ENCODE measurements at regions not wholly inside any gene's neighbourhood (a gene's known extent, or its start where the extent isn't known, plus 50 kb on each side); places are given as distances from the start of the nearest gene placed in this dataset.

DNA sequence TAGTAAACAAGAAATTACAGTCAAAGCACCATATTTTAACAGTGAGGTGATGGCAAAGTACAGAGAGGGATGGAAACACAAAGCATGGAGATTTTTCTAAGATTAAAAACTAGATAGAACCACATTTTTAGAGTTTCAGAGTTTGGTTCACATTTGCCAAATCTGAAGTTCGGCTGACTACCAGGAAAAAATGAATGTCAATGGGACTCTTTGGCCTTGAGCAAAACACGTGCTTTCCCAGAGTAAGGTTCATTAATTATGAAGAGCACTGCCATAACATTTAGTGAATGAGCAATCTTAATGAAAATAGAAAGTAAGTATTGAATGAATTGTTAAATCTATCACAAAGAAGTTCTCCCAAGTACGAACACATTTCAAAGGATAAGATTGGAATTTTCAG is 571.2 kb upstream of the VRK2 start:
- TF ChIP-seq POLR2A (IDR thresholded peaks at IDR 0.05): no peak
- TF ChIP-seq, protein P1, sequence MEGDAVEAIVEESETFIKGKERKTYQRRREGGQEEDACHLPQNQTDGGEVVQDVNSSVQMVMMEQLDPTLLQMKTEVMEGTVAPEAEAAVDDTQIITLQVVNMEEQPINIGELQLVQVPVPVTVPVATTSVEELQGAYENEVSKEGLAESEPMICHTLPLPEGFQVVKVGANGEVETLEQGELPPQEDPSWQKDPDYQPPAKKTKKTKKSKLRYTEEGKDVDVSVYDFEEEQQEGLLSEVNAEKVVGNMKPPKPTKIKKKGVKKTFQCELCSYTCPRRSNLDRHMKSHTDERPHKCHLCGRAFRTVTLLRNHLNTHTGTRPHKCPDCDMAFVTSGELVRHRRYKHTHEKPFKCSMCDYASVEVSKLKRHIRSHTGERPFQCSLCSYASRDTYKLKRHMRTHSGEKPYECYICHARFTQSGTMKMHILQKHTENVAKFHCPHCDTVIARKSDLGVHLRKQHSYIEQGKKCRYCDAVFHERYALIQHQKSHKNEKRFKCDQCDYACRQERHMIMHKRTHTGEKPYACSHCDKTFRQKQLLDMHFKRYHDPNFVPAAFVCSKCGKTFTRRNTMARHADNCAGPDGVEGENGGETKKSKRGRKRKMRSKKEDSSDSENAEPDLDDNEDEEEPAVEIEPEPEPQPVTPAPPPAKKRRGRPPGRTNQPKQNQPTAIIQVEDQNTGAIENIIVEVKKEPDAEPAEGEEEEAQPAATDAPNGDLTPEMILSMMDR (IDR thresholded peaks at IDR 0.05): no peak
